ENCODE measurements at regions not wholly inside any gene's neighbourhood (a gene's known extent, or its start where the extent isn't known, plus 50 kb on each side); places are given as distances from the start of the nearest gene placed in this dataset.

GRCh38 chr6:144510859-144511258, 225.7 kb downstream of the UTRN start:
- CTCF ChIA-PET (ENCODE audit: partially characterized antibody): no interaction called here
- no peak for TF ChIP-seq CREB1 (IDR thresholded peaks at IDR 0.05)
- TF ChIP-seq POU5F1 (IDR thresholded peaks at IDR 0.05; ENCODE audit: low read depth, low read length): no peak
- no peak for TF ChIP-seq KDM4A (IDR thresholded peaks at IDR 0.05; ENCODE audit: low read depth, low read length, severe bottlenecking)
- TF ChIP-seq SP1 (IDR thresholded peaks at IDR 0.05; ENCODE audit: low read depth, low read length): no peak
- TF ChIP-seq MAX (IDR thresholded peaks at IDR 0.05): no peak

More at GRCh38 chr6:144510859-144511258, 225.7 kb downstream of the UTRN start:
- no peak overlapping the region for H2BK15ac ChIP-seq (ENCODE audit: low read length)
- no peak overlapping the region for H3K4me2 ChIP-seq (ENCODE audit: insufficient read depth in 1 of 2, low read depth in 2 of 2, low read length in 2 of 2)
- H4K8ac ChIP-seq (ENCODE audit: extremely low read depth, insufficient read depth, low read length): no peak overlapping the region
- no peak for FAIRE-seq
- no peak for DNase-seq (ENCODE audit: low read depth in 1 of 2, low spot score in 2 of 2)
- POLR2A ChIA-PET (ENCODE audit: partially characterized antibody): no interaction called here
- no peaks in the 10 kb centered on the region for H3K79me2 ChIP-seq (ENCODE audit: control insufficient read depth in 1 of 2, insufficient read depth in 2 of 2, low read length in 2 of 2)
- H2BK120ac ChIP-seq (replicated peaks; ENCODE audit: low read depth, low read length): no peak overlapping the region
- no peak overlapping the region for H4K91ac ChIP-seq (replicated peaks; ENCODE audit: insufficient read length, low read length)
- no peak overlapping the region for H3K18ac ChIP-seq (ENCODE audit: extremely low read depth, low read length)
- H2AK5ac ChIP-seq (ENCODE audit: low read depth, low read length): no peak overlapping the region
- no peak overlapping the region for H3K14ac ChIP-seq (ENCODE audit: insufficient read length)
- H3K9ac ChIP-seq (replicated peaks in 1 of 4; ENCODE audit: extremely low read depth in 1 of 4, low read depth in 3 of 4, low read length in 3 of 4): no peak overlapping the region
- H3K27ac ChIP-seq (ENCODE audit: low read depth, low read length): no peak overlapping the region
- no peak overlapping the region for H2BK12ac ChIP-seq (ENCODE audit: low read depth, low read length)
- peaks cover 1 to 2% of the 10 kb centered on the region in 2 experiments for H4K20me1 ChIP-seq (replicated peaks in 1 of 2; ENCODE audit: control insufficient read depth in 1 of 2, insufficient read depth in 2 of 2, low read length in 2 of 2)
- no peak overlapping the region for H2BK5ac ChIP-seq (ENCODE audit: low read depth, low read length)
- no peak overlapping the region for H4K5ac ChIP-seq (ENCODE audit: insufficient read length, low read depth, low read length)
- 90% methylated on average over 4 of the region's 4 CpGs; no CpG with 5 or more reads in 1 of the 2 experiments for WGBS, 2 experiments (ENCODE audit: extremely low coverage in 1 of 2, insufficient coverage in 1 of 2, insufficient read length in 1 of 2, insufficient replicate concordance in 2 of 2, low coverage in 1 of 2, low lambda C conversion rate in 2 of 2, missing lambda C conversion rate in 1 of 2)
- no peak overlapping the region for H3K4ac ChIP-seq (replicated peaks; ENCODE audit: insufficient read length, low read depth, low read length)
- H2BK20ac ChIP-seq (ENCODE audit: low read length): no peak overlapping the region
- H3K23ac ChIP-seq (ENCODE audit: insufficient read length): no peak overlapping the region
- H3K27me3 ChIP-seq (replicated peaks in 1 of 4; ENCODE audit: control insufficient read depth in 3 of 4, extremely low read depth in 1 of 4, insufficient read depth in 3 of 4, low read length in 3 of 4): no peaks in the 10 kb centered on the region
- no peak overlapping the region for H2AFZ ChIP-seq (ENCODE audit: low read length)
- no peak overlapping the region for H3K56ac ChIP-seq (replicated peaks; ENCODE audit: insufficient read length, low read depth, low read length)
- H3K4me3 ChIP-seq (ENCODE audit: extremely low read depth in 1 of 4, insufficient read depth in 2 of 4, low read depth in 3 of 4, low read length in 4 of 4): no peak overlapping the region
- no peaks in the 10 kb centered on the region for H3K4me1 ChIP-seq (replicated peaks in 1 of 4; ENCODE audit: control insufficient read depth in 3 of 4, insufficient read depth in 4 of 4, low read length in 3 of 4)
- no peaks in the 10 kb centered on the region for H3K9me3 ChIP-seq (ENCODE audit: insufficient read depth in 2 of 2, low read depth in 1 of 2, low read length in 1 of 2)
- H3K79me1 ChIP-seq (ENCODE audit: low read depth, low read length): no peaks in the 10 kb centered on the region
- no peaks in the 10 kb centered on the region for H3K23me2 ChIP-seq (ENCODE audit: low read depth, low read length)
- peaks cover 0 to 14% (median 1%) of the 10 kb centered on the region in 4 experiments; a peak in 2 of 8 replicates for H3K36me3 ChIP-seq (ENCODE audit: control insufficient read depth in 2 of 4, insufficient read depth in 4 of 4, low read length in 3 of 4)

Measured in H1 (cell line).